GM18861 (cell line): ENCODE measurements at regions not wholly inside any gene's neighbourhood (a gene's known extent, or its start where the extent isn't known, plus 50 kb on each side); places are given as distances from the start of the nearest gene placed in this dataset.
"Not testable (repeated sequence)": the region's sequence is repeated elsewhere in the genome, so short reads cannot be mapped to it uniquely, and the experiment has no call there.

ENCODE experiments used
- ATAC-seq: cut with Tn5 transposase; IDR thresholded peaks from one replicate; pipeline ENCODE4 v1.9.1; 2021; ENCODE audit not compliant: unreplicated experiment

GRCh38 chr6:53446151-53446550 is 97.4 kb upstream of the ELOVL5 start:
- no peak for ATAC-seq

GRCh38 chr6:53441761-53442160 is 93.0 kb upstream of the ELOVL5 start:
- ATAC-seq, result no peak

- no peak for ATAC-seq
These were observed 92.3 kb upstream of the ELOVL5 start for GRCh38 chr6:53441035-53441493.

GRCh38 chr6:53440336-53440945 is 91.7 kb upstream of the ELOVL5 start:
- ATAC-seq, result no peak

GRCh38 chr6:53439556-53439955 is 90.8 kb upstream of the ELOVL5 start:
- ATAC-seq, result no peak

- no peak for ATAC-seq
These were observed 88.9 kb upstream of the ELOVL5 start for GRCh38 chr6:53437557-53438202.

- no peak for ATAC-seq
These were observed 88.0 kb upstream of the ELOVL5 start for GRCh38 chr6:53436526-53437303.

- no peak for ATAC-seq
These were observed 85.2 kb upstream of the ELOVL5 start for GRCh38 chr6:53433951-53434285.

- no peak for ATAC-seq
These were observed 84.7 kb upstream of the ELOVL5 start for GRCh38 chr6:53433261-53433950.

- ATAC-seq, result no peak
These were observed 83.8 kb upstream of the ELOVL5 start for GRCh38 chr6:53432318-53433161.

GRCh38 chr6:53431704-53432103 is 83.0 kb upstream of the ELOVL5 start:
- ATAC-seq, result no peak

- no peak for ATAC-seq
These were observed 80.7 kb upstream of the ELOVL5 start for GRCh38 chr6:53429401-53429800.

GRCh38 chr6:53428886-53429285 is 80.1 kb upstream of the ELOVL5 start:
- no peak for ATAC-seq

- peak; percentile 90 for ATAC-seq
These were observed 78.0 kb upstream of the ELOVL5 start for GRCh38 chr6:53426667-53427270.

GRCh38 chr6:53426117-53426516 is 77.4 kb upstream of the ELOVL5 start:
- ATAC-seq, result no peak

GRCh38 chr6:53424976-53425718 is 76.4 kb upstream of the ELOVL5 start:
- no peak for ATAC-seq

GRCh38 chr6:53424300-53424699 is 75.5 kb upstream of the ELOVL5 start:
- ATAC-seq, result no peak

- ATAC-seq, result not testable (repeated sequence)
These were observed 74.8 kb upstream of the ELOVL5 start for GRCh38 chr6:53423560-53423959.

GRCh38 chr6:53419026-53419425 is 70.3 kb upstream of the ELOVL5 start:
- ATAC-seq, result no peak

GRCh38 chr6:53418288-53418687 is 69.5 kb upstream of the ELOVL5 start:
- ATAC-seq, result no peak
